ENCODE measurements at regions not wholly inside any gene's neighbourhood (a gene's known extent, or its start where the extent isn't known, plus 50 kb on each side); places are given as distances from the start of the nearest gene placed in this dataset.

DNA sequence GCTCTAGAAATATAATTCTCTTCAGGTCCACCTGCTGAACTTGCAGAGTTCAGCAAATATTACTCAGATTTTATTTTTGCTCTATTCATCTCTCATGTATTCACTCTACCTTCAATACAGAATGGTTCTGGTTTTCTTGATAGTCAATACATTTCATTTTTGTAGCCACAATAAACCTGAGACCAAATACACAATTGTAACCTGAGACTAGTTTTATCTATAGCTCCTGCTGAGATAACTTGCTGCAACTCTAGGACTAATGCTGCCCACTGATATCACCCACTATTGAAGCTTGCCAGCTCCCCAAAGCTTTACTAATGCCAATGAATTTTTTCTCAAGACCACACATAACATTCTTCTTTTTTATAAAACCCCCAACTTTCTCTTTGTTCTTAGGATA, 229.3 kb downstream of the NSUN3 start:
- intact Hi-C loops (cut with micrococcal nuclease): no loop called here
- Mint-ChIP-seq H3K27ac (no peak overlapping the region), H3K4me3 (no peak overlapping the region)

DNA sequence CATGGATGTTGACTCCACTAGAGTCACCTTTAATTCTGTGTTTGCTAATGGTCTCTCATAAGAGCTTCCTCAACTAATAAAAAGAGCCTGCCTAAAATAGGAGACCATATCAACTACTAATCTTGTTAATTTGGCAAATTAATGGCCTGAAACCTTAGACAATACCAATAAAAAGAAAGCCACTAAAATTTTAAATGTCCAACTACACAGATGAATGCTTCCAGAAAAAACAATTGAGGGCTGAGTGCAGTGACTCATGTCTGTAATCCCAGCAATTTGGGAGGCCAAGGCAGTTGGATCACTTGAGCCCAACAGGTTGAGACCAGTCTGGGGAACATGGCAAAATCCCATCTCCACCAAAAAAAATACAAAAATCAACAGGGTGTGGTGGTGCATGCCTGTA, 230.9 kb downstream of the NSUN3 start:
- H3K4me1 Mint-ChIP-seq: no peaks in the 10 kb centered on the region
- intact Hi-C loops (cut with micrococcal nuclease): no loop called here
- H3K36me3 Mint-ChIP-seq (ENCODE audit: low read depth): no peaks in the 10 kb centered on the region
- no peak overlapping the region for H3K4me3 Mint-ChIP-seq
- no peak overlapping the region for H3K27ac Mint-ChIP-seq
- DNase-seq: no peak
- H3K9me3 Mint-ChIP-seq: no peaks in the 10 kb centered on the region
- no peaks in the 10 kb centered on the region for H3K27me3 Mint-ChIP-seq

More for the DNA sequence above, 229.3 kb downstream of the NSUN3 start:
- Mint-ChIP-seq H3K4me1 (no peaks in the 10 kb centered on the region), H3K36me3 (ENCODE audit: low read depth) (no peaks in the 10 kb centered on the region), H3K9me3 (no peaks in the 10 kb centered on the region), H3K27me3 (no peaks in the 10 kb centered on the region)
- DNase-seq: no peak

DNA sequence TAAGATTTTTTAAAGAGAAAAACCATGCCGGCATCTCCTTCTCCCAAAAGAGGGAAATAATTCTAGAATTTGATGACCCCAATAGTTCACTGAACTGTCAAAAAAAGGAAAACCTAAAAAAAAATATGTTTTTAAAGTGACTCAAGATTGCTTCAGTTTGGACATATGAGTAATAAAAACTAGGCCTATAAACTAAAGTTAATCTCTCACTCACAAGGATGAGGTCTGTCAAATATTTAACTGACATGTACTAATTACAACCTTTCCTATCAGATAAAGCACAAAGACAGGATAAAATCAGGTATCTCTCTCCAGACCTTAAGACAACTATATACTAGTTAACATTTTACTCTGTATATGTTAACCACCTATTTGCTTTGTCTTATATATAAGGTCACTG, 231.9 kb downstream of the NSUN3 start:
- no peak for DNase-seq
- Mint-ChIP-seq H3K4me1 (no peaks in the 10 kb centered on the region), H3K4me3 (no peak overlapping the region), H3K27ac (no peak overlapping the region), H3K36me3 (ENCODE audit: low read depth) (no peaks in the 10 kb centered on the region), H3K27me3 (no peaks in the 10 kb centered on the region), H3K9me3 (no peaks in the 10 kb centered on the region)
- intact Hi-C loops (cut with micrococcal nuclease): no loop called here

DNA sequence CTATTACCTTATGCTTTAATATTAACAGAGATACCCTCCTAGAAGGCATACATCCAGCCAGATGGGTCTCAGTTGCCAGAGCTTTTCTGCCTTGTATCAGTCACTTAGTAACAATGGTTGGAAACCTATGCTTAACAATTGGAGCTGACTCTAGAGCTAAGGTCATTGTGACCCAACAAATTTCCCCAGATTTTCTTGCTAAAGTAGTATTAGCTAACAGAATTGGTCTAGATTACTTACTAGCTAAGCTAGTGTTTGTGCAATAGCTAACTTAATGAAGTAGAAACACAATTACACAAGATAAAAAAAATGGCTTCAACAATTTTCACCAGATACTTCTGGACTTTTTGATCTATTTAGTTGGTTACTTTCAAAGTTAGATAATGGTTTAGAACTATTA, 236.9 kb downstream of the NSUN3 start:
- Mint-ChIP-seq H3K36me3 (ENCODE audit: low read depth) (no peaks in the 10 kb centered on the region), H3K4me3 (no peak overlapping the region), H3K27ac (no peak overlapping the region), H3K27me3 (no peaks in the 10 kb centered on the region), H3K9me3 (no peaks in the 10 kb centered on the region), H3K4me1 (no peaks in the 10 kb centered on the region)
- no peak for DNase-seq
- intact Hi-C loops (cut with micrococcal nuclease): no loop called here

DNA sequence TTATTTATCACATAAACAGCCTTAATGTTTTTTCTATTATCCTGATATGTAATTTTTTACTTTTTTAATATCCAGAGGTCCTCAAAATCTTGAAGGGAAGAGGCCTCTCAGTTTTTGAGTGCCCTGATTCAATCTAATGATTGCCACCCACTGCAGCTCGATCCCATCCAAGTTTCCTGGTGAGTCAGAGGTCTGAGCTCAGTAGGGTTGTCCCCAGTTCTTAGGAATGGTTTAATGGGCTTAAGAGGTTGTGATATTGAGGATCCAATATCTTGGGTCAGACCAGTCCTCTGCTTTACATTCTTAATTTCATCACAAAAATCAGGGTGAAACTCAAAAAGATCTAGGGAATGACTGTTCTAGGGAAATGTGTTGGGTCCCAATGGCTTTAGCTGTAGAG, 238.5 kb downstream of the NSUN3 start:
- no peaks in the 10 kb centered on the region for H3K27me3 Mint-ChIP-seq
- intact Hi-C loops (cut with micrococcal nuclease): no loop called here
- no peaks in the 10 kb centered on the region for H3K4me1 Mint-ChIP-seq
- H3K27ac Mint-ChIP-seq: no peak overlapping the region
- no peaks in the 10 kb centered on the region for H3K9me3 Mint-ChIP-seq
- H3K4me3 Mint-ChIP-seq: no peak overlapping the region
- no peaks in the 10 kb centered on the region for H3K36me3 Mint-ChIP-seq (ENCODE audit: low read depth)
- no peak for DNase-seq

DNA sequence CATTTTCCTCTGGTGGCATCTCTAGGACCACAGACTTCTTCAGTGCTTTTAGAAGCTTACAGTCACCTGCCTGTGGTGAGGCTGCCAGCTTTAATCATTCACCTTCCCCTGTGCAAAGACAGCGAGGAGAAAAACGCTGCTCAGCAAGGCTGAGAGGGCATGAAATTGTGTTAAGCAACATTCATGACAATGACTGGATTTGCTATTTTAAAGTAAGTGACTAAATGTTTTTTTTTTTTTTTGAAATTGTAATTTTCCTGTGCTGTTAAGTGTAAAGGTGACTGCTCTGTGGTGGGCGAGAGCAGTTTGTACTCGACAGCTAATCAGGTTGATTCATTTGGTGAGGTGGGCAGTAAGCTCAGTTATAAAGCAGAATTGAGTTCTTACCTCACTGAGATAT, 240.4 kb downstream of the NSUN3 start:
- no peak for DNase-seq
- no peaks in the 10 kb centered on the region for H3K36me3 Mint-ChIP-seq (ENCODE audit: low read depth)
- H3K4me1 Mint-ChIP-seq: no peaks in the 10 kb centered on the region
- no peak overlapping the region for H3K27ac Mint-ChIP-seq
- intact Hi-C loops (cut with micrococcal nuclease): no loop called here
- no peaks in the 10 kb centered on the region for H3K27me3 Mint-ChIP-seq
- H3K4me3 Mint-ChIP-seq: no peak overlapping the region
- H3K9me3 Mint-ChIP-seq: no peaks in the 10 kb centered on the region

DNA sequence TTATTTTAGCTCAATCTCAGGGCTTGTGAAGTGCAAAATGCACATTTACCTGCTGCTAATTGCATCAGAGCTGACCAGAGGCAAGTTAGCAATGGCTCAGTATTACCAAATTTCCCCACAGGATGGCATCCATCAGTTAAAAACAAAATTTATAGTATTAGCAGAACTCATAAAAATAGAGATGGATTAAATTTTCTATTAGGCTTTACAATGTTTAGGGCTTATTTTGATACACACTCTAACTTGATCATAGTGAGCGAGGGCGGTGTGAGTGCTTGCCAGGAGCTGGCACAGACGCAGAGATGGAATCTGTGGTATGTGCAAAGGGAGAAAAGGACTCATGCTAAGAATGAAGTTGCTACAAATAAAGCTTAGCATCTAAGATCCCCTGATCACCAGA, 241.0 kb downstream of the NSUN3 start:
- intact Hi-C loops (cut with micrococcal nuclease): no loop called here
- Mint-ChIP-seq H3K9me3 (no peaks in the 10 kb centered on the region), H3K4me3 (no peak overlapping the region), H3K27me3 (no peaks in the 10 kb centered on the region), H3K4me1 (no peaks in the 10 kb centered on the region), H3K36me3 (ENCODE audit: low read depth) (no peaks in the 10 kb centered on the region), H3K27ac (no peak overlapping the region)
- DNase-seq: no peak

DNA sequence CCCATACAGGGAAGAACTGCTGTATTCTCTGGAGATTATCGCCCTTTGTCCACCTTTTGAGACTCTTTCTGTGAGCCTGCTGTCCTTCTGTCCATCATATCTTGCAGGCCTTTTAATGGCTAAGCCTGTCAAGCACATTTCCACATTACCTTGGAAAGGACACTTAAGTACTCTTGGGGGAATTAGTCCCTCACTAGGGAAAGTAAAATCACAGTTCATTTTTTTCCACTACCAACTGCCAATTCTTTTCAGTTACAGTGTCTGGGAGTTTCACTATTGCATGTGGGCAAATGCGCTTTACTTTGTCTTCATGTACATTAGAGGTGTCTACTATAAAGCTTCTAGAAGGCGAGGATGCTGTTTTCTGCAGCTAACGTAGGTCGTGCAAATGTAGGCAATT, 242.1 kb downstream of the NSUN3 start:
- intact Hi-C loops (cut with micrococcal nuclease): no loop called here
- H3K27me3 Mint-ChIP-seq: no peaks in the 10 kb centered on the region
- no peak for DNase-seq

DNA sequence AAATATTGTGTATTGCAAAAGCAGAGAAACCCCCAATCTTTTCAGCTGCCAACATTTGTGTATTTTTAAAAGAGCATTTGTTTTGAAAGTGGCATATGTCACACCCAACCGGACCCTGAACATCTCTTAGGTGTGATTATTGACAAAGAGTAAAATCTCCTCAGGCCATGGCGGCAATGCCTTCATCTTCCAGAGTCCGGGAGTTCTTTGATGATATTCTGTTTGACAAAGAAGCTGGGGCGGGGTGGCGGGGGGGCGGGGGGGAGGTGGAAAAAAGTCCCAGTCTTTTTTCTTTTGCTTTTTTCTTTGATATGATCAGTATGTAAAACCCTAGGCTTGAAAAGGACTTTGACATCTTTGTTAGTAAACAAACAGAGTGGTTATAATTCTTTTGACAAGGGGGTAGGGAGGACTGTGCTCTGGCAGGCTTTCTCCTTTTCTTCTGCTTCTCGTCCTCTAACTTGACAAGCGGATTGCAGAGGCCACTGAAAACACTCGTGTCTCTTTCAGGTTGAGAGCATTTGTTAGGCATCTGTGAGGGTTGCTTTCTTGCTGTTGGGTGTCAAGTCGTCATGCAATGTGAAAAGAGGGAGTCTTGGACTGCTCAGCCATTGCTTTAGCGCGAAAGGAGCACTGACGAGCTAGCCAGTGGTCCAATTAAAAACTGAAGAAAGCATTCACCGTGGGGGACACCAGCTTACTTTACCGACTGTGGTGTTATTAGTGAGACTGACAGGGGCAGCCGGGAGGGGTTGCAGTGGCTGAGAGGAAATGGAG, 243.2 kb downstream of the NSUN3 start:
- Mint-ChIP-seq H3K27me3 (no peaks in the 10 kb centered on the region), H3K9me3 (no peaks in the 10 kb centered on the region), H3K27ac (no peak overlapping the region), H3K4me1 (no peaks in the 10 kb centered on the region), H3K36me3 (ENCODE audit: low read depth) (no peaks in the 10 kb centered on the region), H3K4me3 (no peak overlapping the region)
- intact Hi-C loops (cut with micrococcal nuclease): no loop called here
- DNase-seq: no peak

More for the DNA sequence above, 242.1 kb downstream of the NSUN3 start:
- Mint-ChIP-seq H3K9me3 (no peaks in the 10 kb centered on the region), H3K27ac (no peak overlapping the region), H3K36me3 (ENCODE audit: low read depth) (no peaks in the 10 kb centered on the region), H3K4me1 (no peaks in the 10 kb centered on the region), H3K4me3 (no peak overlapping the region)

DNA sequence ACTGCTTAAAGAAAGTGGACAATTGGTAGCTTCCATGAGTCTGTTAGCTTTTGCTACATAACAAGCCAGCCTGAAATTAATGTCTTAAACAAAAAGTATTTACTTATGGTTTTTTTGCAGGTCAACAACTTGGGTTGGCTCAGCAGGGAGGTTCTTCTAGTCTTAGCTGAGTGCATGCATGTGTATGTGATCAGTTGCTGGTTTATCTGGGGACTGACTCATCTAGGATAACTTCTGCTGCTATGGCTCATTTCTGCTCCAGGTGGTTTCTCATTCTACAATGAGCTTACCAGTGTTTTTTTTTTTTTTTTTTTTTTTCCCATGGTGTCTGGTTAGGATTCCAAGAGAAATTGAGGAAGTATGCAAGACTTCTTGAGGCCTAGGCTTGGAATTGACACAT, 244.7 kb downstream of the NSUN3 start:
- H3K27ac Mint-ChIP-seq: no peak overlapping the region
- H3K9me3 Mint-ChIP-seq: no peaks in the 10 kb centered on the region
- no peaks in the 10 kb centered on the region for H3K36me3 Mint-ChIP-seq (ENCODE audit: low read depth)
- DNase-seq: no peak
- H3K4me1 Mint-ChIP-seq: no peaks in the 10 kb centered on the region
- no peak overlapping the region for H3K4me3 Mint-ChIP-seq
- H3K27me3 Mint-ChIP-seq: no peaks in the 10 kb centered on the region
- intact Hi-C loops (cut with micrococcal nuclease): no loop called here

DNA sequence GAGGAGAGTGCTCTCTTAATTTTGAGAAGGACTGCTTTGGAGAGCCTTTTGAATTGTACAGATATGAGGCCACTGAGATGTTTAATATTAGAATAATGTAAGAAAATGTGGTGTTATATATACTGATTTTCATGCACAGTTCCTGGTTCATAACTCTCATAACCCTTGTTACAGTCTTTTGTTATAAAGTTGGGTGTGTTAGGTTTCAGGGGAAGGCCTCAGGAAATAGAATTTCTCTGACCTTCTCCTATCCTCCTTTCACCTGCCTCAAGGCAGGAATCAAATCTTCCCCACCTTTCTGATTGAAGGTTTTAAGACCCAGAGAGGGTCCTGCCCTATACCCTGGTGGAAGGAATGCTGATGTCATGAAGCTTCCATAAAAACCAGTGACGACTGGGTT, 245.9 kb downstream of the NSUN3 start:
- no peaks in the 10 kb centered on the region for H3K27me3 Mint-ChIP-seq
- H3K4me1 Mint-ChIP-seq: no peaks in the 10 kb centered on the region
- no peak overlapping the region for H3K27ac Mint-ChIP-seq
- no peak overlapping the region for H3K4me3 Mint-ChIP-seq
- no peak for DNase-seq
- H3K9me3 Mint-ChIP-seq: no peaks in the 10 kb centered on the region
- intact Hi-C loops (cut with micrococcal nuclease): no loop called here
- no peaks in the 10 kb centered on the region for H3K36me3 Mint-ChIP-seq (ENCODE audit: low read depth)

DNA sequence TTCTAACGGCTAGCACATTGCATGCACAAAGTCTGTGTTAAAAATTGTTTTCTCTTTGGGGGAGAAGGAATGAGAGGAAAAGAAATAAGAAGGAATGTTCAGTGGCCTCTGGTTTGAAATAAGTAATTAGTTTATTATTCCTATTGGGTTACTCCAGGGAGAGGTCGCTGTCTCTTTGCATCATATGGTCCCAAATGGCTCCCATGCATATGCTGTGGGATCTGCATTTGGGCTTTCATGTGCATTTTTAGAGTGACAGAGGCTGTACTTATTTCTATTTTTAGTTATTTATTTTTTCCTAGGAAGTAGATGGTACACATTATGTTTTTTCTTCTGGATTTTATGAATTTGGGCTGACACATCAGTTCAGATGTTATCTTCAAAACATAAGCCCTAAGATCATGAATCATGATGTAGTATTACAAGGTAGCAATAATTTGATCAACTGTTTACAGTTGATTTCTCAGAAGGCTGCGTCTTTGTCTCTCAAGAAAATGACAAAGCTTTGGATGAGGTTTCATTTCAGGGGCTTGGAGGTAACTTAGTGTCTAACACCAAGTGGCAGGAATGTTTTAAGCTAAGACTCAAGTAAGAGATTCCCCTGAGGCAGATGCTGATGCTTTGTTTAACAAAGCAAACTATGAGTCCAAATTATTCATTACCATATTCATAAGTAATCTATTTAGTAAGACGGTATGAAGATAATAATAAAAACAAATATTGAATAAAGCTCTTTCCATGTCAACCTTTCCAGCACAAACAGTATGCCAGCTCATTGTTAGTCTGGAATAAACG, 247.7 kb downstream of the NSUN3 start:
- no peak for DNase-seq
- Mint-ChIP-seq H3K27me3 (no peaks in the 10 kb centered on the region), H3K27ac (no peak overlapping the region), H3K4me1 (no peaks in the 10 kb centered on the region), H3K4me3 (no peak overlapping the region), H3K36me3 (ENCODE audit: low read depth) (no peaks in the 10 kb centered on the region), H3K9me3 (no peaks in the 10 kb centered on the region)
- intact Hi-C loops (cut with micrococcal nuclease): no loop called here

DNA sequence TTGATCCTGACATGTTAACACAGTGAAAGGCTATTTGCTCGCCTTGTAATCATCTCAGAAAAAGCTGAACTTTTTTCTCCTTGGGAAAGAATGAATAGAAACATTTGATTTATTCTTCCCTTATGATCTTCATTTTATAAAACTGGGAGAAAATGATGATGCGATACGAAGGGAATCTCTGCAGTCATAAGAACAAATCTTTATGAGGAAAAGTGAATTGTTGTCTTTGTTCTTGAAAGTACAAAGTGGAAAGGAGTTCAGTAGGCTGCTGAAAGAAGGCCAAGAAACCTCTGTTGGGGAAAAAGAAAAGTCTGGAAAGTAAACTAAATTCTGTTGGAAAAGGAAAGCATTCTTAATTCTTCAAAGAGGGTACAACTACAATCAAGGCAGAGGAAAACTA, 248.8 kb downstream of the NSUN3 start:
- no peaks in the 10 kb centered on the region for H3K36me3 Mint-ChIP-seq (ENCODE audit: low read depth)
- H3K27me3 Mint-ChIP-seq: no peaks in the 10 kb centered on the region
- no peak overlapping the region for H3K4me3 Mint-ChIP-seq
- H3K4me1 Mint-ChIP-seq: no peaks in the 10 kb centered on the region
- intact Hi-C loops (cut with micrococcal nuclease): no loop called here
- H3K27ac Mint-ChIP-seq: no peak overlapping the region
- no peaks in the 10 kb centered on the region for H3K9me3 Mint-ChIP-seq
- no peak for DNase-seq

DNA sequence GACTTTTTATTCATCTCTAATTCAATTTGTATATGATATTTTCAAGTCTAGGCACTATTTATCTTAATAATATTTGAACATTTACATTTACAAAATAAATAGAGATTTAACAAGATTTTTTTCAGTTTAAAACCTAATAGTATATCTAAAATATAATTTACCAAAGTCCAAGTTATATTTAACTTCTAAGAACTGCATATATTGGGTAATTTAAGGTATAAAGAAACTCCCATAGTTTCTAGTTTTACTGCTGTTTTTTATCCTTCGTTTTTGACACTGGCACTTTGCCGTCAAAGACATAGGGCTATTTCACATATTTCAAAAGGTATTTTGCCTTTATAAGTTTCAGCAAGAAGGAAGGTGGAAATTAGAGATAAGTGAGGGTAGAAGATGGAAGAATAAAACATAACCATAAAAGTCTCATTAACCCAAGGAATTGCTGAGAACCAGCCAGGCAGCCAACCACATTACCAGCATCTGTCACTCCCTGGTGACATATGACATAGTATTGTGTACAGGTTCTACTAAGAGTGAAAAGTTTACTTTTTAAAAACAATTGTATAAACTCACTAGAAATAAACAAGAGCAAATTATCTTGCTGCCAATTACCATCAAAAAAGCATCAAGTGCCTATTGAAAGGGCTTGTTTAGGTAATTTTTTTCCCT, 251.5 kb downstream of the NSUN3 start:
- no peak for DNase-seq
- Mint-ChIP-seq H3K27me3 (no peaks in the 10 kb centered on the region), H3K9me3 (no peaks in the 10 kb centered on the region), H3K4me1 (no peaks in the 10 kb centered on the region), H3K36me3 (ENCODE audit: low read depth) (no peaks in the 10 kb centered on the region), H3K27ac (no peak overlapping the region), H3K4me3 (no peak overlapping the region)
- intact Hi-C loops (cut with micrococcal nuclease): no loop called here
